AG09309 (cell line): ENCODE measurements at regions not wholly inside any gene's neighbourhood (a gene's known extent, or its start where the extent isn't known, plus 50 kb on each side); places are given as distances from the start of the nearest gene placed in this dataset.

Experiments used
- DNase-seq: peaks from one replicate; pipeline ENCODE4 v3.0.0-alpha.2; 2010; ENCODE audit warnings: low read depth
- H3K4me3 ChIP-seq: 2 replicates; pipeline ENCODE4 v1.5.1; 2011; ENCODE audit warnings: mild to moderate bottlenecking, low read depth, low read length, moderate library complexity; ENCODE audit not compliant: control insufficient read depth
- CTCF ChIP-seq: IDR thresholded peaks from 2 replicates; pipeline ENCODE4 v1.5.1; 2011; ENCODE audit warnings: mild to moderate bottlenecking, low read depth, low read length, inconsistent platforms; ENCODE audit not compliant: insufficient read depth, control insufficient read depth; ENCODE audit errors: missing control alignments

GRCh38 chr4:38235354-38235753 lies 275.2 kb downstream of the PTTG2 start:
- no peak for TF ChIP-seq CTCF
- no peak overlapping the region for H3K4me3 ChIP-seq
- DNase-seq: no peak

- TF ChIP-seq CTCF: no peak
- DNase-seq: no peak
- no peak overlapping the region for H3K4me3 ChIP-seq
Observed at GRCh38 chr4:38236003-38236402, 275.8 kb downstream of the PTTG2 start.

GRCh38 chr4:38236503-38236902 lies 276.3 kb downstream of the PTTG2 start:
- no peak for DNase-seq
- H3K4me3 ChIP-seq: no peak overlapping the region
- no peak for TF ChIP-seq CTCF

- H3K4me3 ChIP-seq: no peak overlapping the region
- TF ChIP-seq CTCF: no peak
- DNase-seq: peak; percentile 61
Observed at GRCh38 chr4:38237139-38237538, 276.9 kb downstream of the PTTG2 start.

GRCh38 chr4:38241541-38241940 lies 281.3 kb downstream of the PTTG2 start:
- DNase-seq: no peak
- TF ChIP-seq CTCF: no peak
- H3K4me3 ChIP-seq: no peak overlapping the region

GRCh38 chr4:38242101-38242500 lies 281.9 kb downstream of the PTTG2 start:
- TF ChIP-seq CTCF: no peak
- no peak for DNase-seq
- H3K4me3 ChIP-seq: no peak overlapping the region

- H3K4me3 ChIP-seq: no peak overlapping the region
- no peak for TF ChIP-seq CTCF
- no peak for DNase-seq
Observed at GRCh38 chr4:38242822-38243387, 282.7 kb downstream of the PTTG2 start.
